ENCODE measurements at regions not wholly inside any gene's neighbourhood (a gene's known extent, or its start where the extent isn't known, plus 50 kb on each side); places are given as distances from the start of the nearest gene placed in this dataset.

DNA sequence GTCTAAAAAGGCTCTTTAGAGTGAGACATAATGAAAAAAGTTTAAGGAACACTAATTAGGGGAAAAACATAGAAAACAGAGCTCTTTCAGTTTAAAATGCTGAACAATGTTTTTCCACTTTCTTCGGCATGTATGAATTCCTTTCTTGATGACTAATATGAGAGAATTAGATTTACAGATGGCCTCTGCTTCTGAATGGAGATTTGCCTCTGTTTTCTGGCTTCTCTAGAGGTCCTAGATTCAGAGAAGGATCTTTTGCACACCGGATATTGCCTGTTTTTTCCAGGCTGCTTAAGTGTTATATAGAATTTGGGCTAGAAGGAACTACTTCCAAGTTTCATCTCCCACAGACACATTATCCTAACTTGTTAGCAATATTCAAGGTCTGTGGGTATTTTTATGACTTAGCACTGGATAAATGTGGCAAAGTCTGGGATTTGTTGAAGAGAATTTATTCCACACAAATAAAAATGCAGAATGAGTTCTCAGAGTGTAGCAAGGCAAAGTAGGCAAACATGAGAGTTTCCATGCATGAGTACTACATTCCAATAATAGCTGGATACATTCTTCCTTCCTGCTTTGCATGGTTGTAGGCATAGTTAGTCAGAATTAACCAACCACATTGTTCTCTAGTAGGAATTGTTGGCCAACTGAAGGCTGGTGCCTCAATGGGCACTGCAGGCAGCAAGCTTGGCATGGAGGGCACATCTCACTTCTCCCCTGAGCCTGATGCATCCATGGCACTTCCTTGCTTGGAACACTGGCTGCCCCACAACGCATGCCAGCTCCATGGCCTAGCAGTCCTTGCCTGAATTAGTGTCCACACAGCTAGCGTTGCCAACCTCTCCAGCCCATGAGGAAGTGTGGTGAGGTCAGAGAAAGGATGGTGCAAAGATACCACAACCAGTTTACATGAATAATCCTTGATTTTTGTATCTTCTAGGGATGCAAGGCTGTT, 224.2 kb downstream of the CLIC5 start:
- DNase-seq = no peak

DNA sequence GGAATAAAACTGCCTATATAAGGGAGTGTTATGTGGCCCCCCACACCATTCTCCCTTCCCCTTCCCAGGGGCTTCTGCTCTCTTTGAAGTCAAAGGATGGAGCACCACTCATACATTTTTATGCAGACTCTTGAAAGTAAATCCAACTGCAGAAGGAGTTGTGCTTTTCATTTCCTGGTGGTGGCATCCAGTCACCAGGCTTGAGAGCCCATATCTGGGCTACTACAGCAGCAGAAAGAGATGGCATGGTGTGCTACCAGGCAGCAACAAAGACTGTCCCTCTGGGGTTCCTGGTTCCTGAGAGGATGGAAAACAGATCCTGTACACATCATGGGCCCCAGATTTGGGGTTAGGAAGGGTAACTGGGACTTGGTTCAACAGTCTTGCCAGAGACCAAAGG, 226.4 kb downstream of the CLIC5 start:
- DNase-seq = no peak

DNA sequence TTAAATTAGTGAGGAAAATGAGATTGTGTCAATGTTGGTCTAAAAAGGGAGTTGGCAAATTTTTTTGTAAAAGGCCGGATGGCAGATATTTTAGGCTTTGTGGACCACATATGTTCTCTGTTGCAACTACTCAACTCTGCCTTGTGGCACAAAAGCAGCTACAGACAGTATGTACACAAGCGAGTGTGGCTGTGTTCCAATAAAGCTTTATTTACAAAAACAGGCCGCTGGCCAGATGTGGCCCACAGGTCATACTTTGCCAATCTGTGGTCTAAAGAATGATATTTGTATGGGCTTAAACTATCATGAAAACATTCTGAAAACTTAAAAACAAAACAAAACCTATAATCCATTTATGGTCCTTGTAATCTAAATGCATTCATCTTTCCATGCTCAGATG, 228.3 kb downstream of the CLIC5 start:
- no peak for DNase-seq

DNA sequence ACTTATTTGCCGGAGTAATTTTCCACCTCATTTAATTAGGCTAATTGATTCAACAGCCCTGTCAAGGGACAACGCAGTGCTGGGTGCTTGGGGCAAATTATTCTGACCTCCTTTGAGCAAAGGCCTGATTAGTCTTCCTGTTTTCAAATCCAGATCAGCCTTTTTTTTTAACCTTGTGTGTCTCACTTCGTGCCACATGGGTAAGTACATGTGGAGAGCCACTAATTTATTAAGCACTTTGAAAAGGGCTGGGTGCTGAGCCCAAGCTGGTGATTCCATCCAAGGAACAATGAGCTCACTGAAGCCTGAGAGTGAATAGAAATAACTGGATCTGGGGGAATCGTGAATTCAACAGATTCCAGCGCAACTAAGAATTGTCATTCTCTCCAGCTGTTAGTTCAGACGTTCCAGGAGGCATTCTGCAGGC, 229.3 kb downstream of the CLIC5 start:
- DNase-seq = no peak

DNA sequence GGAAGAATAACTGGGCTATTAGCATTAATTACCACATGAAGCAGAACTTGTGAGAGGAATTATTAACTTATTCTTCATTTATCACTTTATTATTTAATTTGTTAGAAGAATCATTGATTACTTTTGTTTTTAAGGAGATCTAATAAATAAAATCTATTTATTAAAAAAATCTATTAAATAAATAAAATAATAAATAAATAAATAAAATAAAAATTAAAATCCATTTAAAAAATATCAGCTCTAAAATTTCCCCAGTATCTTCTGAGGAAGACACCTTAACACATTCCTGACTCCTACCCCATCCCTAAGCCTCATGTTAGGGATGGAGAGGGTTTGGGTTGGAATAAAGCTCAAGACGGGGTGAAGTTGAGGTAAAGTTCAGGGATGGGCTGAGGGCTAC, 231.4 kb downstream of the CLIC5 start:
- DNase-seq = no peak

DNA sequence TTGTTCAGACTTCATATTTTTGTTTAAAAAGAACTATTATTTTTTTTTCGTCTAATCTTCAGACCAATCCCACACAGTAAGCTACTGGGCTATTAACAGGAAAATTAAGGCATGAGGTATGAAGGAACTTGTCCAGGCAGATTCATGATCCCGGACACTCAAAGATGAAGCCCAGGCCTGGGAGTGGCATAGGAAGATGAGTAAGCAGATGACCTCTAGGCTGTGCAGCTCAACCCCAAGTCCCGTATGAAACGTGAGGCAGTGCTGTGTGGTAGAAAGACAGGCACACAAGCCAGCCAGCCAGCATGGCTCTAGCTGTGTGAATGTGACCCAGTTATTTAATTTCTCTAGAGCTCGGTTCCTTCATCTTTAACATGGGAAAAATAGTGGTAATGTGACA, 231.9 kb downstream of the CLIC5 start:
- DNase-seq = no peak

DNA sequence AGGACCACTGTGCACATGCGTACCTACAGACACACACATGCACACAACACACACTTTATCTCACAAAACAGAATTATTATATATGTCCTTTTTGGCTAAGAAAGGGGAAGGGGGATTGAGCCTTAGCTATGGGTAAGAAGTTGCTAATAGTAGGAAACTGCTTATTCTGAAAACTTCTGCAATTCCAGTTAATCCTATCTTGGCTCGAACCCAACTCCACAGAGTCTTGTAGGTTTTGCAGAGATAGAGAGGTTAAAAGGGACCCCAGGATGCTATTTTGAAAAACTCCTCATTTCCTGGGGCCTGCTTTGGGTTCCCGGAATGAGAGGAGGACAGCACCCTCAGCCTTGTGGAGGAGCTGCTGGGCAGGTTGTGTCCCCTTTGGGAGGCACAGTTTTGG, 233.8 kb downstream of the CLIC5 start:
- no peak for DNase-seq

DNA sequence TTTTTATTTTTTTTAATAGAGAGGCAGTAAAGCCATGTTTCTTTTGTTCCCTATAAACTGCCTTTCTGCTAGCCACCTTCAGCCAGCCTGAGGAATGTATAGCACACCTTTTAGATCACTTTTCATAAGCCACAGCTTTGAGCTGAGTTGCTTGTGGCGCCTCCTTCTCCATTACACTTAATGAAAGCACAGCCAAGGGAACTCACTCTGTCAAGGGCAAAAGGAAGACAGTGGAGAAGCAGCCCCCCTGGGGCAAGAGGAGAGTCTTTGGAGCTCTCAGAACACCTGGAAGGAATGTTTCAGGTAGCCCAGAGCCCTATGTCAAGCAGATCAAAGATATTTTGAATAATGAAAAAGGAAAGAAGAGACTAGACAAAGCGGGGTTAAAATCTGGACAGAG, 235.1 kb downstream of the CLIC5 start:
- DNase-seq = no peak

DNA sequence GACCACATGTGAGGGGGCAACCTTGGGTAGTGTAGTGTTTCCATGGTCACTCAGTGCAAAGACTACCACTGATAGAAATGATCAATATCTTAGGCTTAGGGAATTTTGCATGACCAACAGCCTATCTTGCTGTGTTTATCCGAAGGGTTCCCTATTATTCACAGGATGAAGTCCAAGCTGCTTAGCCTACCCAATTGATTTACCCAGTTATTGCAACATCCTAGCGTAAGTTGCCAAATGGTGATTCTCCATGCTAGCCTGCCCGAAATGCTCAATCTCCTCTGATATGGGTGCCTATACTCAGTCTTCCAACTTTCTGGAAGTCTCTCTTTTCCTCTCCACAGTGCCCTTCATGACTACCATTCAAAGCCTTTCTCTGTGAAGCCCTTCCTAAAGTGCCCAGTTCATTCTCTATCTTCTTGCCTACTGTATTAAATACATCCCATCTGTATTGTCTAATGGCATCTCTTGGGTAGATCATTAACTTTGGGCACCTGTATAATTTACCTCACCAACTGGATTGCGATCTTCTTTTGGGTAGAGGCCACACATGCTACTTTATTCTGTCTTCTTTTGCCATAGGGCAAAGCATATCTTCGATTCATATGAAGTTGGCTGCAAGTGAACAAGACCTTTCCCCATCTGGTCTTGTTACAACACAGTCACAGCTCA, 240.5 kb downstream of the CLIC5 start:
- no peak for DNase-seq

DNA sequence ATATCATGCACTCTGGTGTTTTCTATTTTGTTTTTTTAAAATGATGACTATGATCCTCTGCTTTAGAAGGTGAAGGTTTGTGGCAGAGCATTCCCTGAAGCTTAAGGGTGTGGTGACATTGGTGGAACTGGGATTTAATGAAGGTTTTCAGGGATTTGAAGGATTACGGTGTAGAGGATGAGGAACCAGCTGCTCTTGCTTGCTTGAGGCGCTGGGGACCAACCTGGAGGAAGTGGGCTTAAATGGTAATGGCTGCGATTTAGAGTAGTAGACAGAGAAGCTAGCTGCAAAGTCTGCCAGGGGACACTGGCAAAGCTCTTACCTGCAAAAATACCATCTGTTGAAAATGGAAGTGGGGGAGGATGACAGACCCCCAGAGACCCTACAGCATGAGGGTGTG, 241.8 kb downstream of the CLIC5 start:
- no peak for DNase-seq

DNA sequence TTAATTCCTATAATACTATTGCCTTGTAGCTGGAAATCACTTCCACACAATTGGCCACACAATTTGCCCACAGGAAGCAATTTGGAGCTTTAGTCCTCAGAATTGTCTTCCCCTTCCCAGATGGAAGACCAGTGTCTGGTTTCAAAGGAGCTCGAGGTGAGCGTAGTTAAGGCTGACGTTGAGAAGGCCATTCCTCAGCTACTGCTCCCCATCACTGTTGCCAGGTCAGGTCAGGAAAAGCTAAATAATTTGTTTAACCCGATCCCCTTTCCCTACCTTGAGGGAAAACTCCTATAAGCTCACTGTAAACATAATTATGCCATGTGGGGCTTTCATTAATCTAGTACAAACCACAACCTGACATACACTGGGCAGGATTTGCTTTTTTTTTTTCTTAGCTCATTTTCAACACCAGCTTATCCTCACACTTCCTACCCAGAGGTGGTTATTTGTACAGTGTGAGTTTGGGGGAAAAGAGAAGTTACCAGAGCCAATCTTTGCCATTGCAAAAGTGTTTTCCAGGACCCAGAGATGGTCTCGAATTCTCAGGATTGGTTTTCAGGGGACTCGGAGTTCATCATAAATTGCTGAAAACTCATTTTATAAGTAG, 242.7 kb downstream of the CLIC5 start:
- DNase-seq = no peak

DNA sequence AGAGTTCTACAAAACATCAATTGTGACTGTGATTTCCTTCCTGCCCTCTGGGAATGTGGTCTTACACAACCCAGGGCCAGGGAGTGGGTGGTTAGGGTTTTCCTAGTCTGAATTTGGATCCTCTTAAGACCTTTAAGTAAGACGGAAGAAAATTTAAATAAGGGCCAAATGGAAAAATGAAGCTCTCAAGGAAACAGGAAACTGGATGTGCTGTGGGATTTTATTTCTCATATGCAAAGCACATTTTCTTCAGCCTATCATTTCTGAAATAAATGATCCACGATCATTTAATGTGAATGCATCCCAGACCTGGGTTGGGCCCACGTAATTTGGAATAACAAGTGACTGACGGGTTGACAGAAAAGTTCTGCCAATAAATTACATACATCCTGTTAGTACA, 243.6 kb downstream of the CLIC5 start:
- DNase-seq = no peak

DNA sequence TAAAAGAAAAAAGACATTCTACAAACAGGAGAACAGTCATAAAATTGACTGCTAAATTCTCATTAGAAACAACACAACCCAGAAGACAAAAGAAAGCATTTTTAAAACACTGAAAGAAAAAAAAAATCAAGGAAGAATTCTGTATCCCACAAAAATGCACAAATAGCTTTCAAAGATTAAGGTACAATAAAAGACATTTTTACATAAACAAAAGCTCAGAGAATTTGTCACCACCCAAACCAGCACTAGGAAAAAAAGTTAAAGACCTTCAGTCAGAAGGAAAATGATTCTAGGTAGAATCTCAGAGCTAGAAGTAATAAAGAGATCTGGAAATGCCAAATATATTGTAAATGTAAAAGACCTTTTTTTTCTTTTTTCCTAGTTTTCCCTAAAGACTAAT, 252.4 kb downstream of the CLIC5 start:
- no peak for DNase-seq

DNA sequence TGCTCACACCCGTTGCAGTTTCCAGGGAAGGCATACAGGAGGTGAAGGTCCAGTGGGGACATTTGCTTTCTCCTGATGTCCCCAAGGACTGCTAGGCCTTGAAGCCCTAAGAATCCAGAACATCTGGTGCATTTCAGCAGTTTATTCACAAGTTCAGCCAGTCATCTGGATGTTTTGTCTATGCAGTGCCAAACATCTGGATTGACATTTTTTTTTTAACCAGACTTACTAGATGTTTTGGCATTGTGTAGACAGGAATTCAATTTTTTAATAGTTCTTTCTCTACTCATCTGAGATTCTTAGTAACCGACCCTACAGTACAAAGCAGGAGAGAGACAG, 256.2 kb downstream of the CLIC5 start:
- no peak for DNase-seq

DNA sequence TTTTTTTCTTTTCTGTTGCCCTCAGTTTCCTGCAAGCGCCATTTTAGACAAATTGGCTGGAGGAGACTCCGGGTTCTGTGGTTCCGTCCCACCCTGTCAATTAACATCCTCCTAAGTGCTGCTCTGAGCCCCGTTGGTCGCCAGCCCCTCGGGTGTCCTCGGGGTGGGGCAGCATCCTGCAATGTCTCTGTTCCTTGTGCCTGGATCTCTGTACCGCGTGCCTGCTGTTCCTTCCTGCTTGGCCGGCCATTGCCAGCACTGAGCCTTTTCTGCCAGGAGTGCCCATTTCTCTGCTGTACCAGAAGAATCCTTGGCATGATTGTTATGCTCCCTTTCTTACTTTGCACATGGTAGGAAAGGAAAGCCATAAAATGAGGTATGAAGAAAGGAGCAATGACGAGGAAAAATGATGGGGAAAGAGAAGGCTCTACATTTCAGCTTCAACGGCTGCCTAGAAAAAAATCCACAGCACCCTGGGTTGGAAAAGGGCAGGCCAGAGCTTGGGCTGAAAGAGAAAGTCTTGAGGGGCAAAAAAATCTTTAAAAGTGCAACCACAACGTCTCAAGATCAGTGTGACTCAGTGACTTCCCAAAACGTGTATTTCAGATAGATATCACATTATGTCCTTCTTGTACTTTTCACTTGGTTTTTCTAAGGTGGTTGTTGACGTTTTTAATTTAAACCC, 256.7 kb downstream of the CLIC5 start:
- no peak for DNase-seq

DNA sequence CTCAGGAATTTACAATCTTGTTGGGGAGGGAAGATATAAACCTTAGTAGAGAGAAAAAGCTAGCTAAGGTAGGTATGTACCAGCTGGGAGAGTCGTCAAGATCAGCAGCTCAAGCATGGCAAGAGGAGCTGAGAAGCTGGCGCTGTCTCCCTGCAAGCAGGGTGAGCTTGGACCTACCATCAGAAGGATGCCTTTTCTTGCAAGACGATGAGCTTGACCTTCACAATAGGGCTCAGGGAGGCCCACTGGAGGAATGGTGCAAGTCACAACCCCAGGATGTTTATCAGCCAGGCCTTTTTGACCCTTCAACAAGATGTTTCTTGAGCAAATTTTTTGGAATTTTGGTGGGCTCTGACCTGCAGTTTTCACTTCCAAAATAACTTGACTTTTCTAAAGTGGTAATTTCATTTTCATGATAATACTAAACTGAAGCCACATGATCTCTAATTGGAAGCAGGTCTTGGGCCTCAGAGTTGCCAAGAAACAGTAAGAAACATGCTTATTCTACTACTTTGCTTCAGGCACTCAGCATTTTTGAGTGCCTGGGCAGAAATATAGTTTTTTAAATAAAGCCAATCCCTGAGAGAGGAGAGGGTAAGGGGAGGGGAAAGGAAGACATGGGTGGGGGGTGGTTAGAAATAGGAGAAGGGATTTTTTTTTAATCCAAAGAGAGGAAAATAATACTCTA, 258.1 kb downstream of the CLIC5 start:
- no peak for DNase-seq

DNA sequence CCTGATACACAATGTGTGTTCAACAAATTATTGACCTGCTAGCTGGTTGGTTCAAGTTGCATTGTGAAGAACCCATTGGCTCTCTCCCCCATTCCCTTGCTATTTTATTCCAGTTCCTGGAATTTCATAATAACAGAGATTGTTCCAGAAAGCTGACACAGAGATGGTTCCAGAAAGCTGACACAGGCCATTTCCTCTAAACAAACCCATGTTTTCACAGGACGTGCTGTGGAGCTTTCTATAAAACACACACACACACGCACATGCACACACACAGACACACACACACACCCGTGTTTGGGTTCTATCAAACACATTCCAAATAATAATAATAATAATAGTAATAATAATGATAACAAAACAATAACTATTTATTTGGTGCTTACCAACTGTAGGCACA, 259.1 kb downstream of the CLIC5 start:
- no peak for DNase-seq

DNA sequence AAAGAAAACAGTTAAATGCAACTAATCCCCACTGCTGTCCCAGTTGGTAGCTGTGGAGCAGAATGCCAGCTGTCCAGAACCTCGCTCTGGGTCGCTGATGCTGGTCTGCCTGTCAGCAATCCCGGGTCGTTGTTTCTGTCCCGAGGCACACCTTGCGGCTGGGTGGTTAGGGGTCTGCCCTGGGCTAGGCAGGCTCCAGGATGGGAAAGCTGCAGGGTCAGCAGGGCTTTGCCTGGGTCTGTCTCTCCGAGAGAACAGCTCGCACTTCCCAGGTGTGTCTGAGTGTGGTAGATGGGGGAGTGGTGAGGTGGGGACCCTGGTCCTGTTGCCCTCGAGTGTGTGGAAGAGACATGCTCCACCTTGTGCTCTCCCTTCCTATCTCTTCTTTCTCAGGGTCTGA, 261.2 kb downstream of the CLIC5 start:
- DNase-seq = no peak

DNA sequence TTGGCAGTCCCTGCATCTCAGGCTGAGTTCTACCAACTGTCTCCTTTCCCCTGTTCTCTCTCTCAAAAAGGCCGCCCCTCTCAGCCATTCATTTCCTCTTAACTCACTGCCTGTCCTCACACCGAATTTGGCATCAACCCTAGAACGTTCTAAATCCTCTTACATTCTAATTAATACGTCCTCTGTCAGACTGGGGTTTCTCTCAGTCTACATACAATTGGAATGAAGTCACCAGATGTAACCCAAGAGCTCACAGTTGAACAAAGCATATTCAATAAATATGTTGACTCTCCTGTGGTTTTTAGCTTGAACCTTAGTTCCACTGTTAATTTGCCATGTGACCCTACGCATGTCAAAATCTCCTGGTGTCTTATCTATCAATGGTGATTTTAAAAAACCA, 269.6 kb downstream of the CLIC5 start:
- no peak for DNase-seq

DNA sequence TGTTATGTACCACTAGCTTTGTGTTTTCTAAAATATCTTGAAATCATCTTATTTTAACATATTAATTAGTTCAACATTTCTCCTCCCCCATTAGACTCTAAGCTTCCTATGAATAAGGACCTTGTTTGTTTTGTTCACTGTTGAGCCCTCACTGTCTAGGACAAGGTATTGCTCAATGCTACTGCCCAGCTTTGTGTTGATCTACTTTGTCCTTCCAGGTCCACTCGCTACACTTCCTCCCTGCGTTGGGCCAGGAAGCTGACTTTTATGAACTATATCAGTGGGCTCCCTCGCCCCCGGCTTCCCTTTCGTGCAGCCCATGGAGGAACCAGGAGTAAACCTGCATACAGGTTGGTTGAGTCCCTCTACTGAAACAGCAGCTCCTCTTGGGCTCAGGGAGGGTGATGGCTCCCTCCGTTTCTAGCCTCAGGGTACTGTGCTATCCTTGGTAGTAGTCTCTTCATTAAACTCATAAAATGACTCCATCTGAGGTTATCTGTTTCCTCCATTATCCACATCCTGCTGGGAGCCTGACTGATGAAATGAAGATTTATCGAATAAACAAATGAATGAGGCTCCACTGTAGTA, 272.5 kb downstream of the CLIC5 start:
- DNase-seq = no peak

DNA sequence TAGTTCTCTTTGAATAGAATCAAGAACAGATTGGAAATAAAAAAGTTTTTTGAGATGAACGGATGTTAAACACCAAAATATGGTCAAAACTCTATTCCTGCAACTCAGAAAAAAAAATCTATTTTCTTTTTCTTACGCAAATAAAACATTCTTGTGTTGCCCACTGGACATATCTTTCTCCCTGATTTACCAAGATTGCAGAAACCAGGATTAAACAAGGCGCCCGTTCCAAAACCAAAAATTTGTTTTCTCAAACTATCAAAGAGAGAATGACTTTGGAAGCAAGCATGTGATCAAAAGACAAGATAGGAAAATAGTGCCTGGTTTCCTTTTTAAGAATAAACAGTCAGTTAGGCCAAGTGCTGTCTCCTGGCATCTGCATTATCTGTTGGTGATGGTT, 273.1 kb downstream of the CLIC5 start:
- DNase-seq = no peak

DNA sequence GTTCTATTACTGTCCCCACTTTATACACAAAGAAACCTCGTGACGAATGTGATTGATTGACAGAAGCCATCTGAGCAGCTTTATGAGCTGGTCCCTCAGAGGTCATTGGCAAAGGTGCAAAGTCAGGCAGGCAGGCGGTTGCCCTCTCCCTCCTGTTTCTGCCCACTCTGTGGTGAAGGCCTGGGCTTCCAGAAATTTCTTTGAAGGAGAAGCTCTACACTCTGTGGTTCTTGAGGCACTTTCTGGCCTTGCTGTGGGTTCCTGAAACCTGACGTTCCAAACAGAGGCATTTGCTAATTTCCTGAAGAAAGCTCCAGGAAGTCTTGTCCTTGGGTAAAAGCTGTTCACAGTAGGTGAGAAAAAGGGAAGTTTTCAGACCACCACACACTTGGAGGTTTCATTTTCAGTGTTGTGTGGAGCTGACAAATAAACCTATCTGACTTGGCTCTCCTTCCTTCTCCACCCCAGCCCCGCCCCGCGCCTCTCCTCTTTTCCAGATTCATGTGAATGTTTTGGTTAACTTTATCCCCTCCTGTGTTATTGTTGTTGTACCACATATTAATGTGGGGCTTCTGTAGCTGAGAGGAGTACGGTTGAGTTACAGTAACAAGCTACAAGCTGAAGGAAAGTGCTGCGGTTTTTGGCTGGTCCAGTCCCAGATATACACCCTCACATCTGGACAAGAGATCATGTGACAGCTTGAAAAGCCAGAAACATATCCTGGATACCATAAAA, 274.1 kb downstream of the CLIC5 start:
- no peak for DNase-seq

All from activated naive CD4-positive, alpha-beta T cell treated with Interleukin-2 at 50 U/mL for 16 hours (primary cell).